ENCODE measurements at regions not wholly inside any gene's neighbourhood (a gene's known extent, or its start where the extent isn't known, plus 50 kb on each side); places are given as distances from the start of the nearest gene placed in this dataset.
A peak's percentile ranks its signal among the peaks of the same experiment; 100 is the strongest.

- Histone ChIP-seq H3K9me3 (replicated peaks; ENCODE audit: control insufficient read depth, insufficient read depth, low read length) (no peaks in the 10 kb centered on the region), H4K20me1 (replicated peaks; ENCODE audit: control insufficient read depth, extremely low read depth, insufficient read depth, low read length) (no peaks in the 10 kb centered on the region), H3K4me1 (ENCODE audit: control insufficient read depth, extremely low read depth, insufficient read depth, low read length) (peaks cover 3% of the 10 kb centered on the region), H3K9me1 (replicated peaks; ENCODE audit: control insufficient read depth, extremely low read depth, insufficient read depth, low read length) (no peaks in the 10 kb centered on the region), H3K79me2 (ENCODE audit: control insufficient read depth, insufficient read depth, low read length) (no peaks in the 10 kb centered on the region), H3K27ac (ENCODE audit: insufficient read depth, low read depth, low read length) (no peak overlapping the region), H3K4me3 (replicated peaks in 1 of 3; ENCODE audit: insufficient read depth in 1 of 3, low read depth in 1 of 3, low read length in 3 of 3) (no peak overlapping the region), H3K36me3 (ENCODE audit: control insufficient read depth in 2 of 2, extremely low read depth in 1 of 2, insufficient read depth in 2 of 2, low read length in 2 of 2) (no peaks in the 10 kb centered on the region), H3K4me2 (ENCODE audit: insufficient read depth, low read length) (peak overlapping the region; percentile 22), H3K27me3 (ENCODE audit: control insufficient read depth in 2 of 2, insufficient read depth in 2 of 2, low read length in 2 of 2) (no peaks in the 10 kb centered on the region), H3K9ac (replicated peaks; ENCODE audit: extremely low read depth, insufficient read depth, low read length) (no peak overlapping the region), H2AFZ (ENCODE audit: low read depth, low read length) (no peak overlapping the region)
- FAIRE-seq, result peak; percentile 62
- dilution Hi-C loops (cut with MboI; ENCODE audit: extremely low pct_ligation_motif_present, low sequenced_read_pairs), result no loop called here
- intact Hi-C loops (cut with micrococcal nuclease), result no loop called here
- peak; percentile 77 for DNase-seq (ENCODE audit: low read depth, low spot score)
- ChIA-PET CTCF (no interaction called here), POLR2A (no interaction called here)
- TF ChIP-seq FOS (IDR thresholded peaks at IDR 0.05; ENCODE audit: borderline replicate concordance, insufficient read depth, low read length) (no peak), POLR2AphosphoS5 (IDR thresholded peaks at IDR 0.05; ENCODE audit: insufficient read depth, low read depth, low read length) (no peak), MAX (IDR thresholded peaks at IDR 0.05; ENCODE audit: insufficient read depth, insufficient read length) (no peak), JUN (IDR thresholded peaks at IDR 0.05; ENCODE audit: borderline replicate concordance, insufficient read depth, insufficient read length, low read depth) (peak; percentile 2), EZH2 (IDR thresholded peaks at IDR 0.05; ENCODE audit: borderline replicate concordance, low read depth, low read length, severe bottlenecking) (no peak), CTCF (IDR thresholded peaks at IDR 0.05; ENCODE audit: extremely low read depth in 1 of 2, insufficient read depth in 1 of 2, low read depth in 1 of 2, low read length in 2 of 2) (no peak), POLR2A (IDR thresholded peaks at IDR 0.05; ENCODE audit: low read depth, low read length) (no peak), GATA2 (IDR thresholded peaks at IDR 0.05; ENCODE audit: insufficient read depth, insufficient read length, low read depth, low read length) (peak; percentile 32), MYC (IDR thresholded peaks at IDR 0.05; ENCODE audit: low read depth, low read length) (no peak)
- BruUV-seq (replicated peaks), result no TSS peak
Observed at GRCh38 chr18:25686960-25687500, 335.1 kb upstream of the ZNF521 start.
